RWPE1 (cell line): ENCODE measurements at regions not wholly inside any gene's neighbourhood (a gene's known extent, or its start where the extent isn't known, plus 50 kb on each side); places are given as distances from the start of the nearest gene placed in this dataset.

Experiments used
- CTCF ChIA-PET: fragments of 350-600 bp; sonication (Branson Sonifier 250); formaldehyde crosslinking; extraction: SDS; loops from one replicate; lab custom pipeline; 2021; lab: Yijun Ruan, JAX
- POLR2A ChIA-PET: fragments of 400-600 bp; formaldehyde crosslinking; extraction: SDS; loops from one replicate; lab custom pipeline; 2020; ENCODE audit warnings: antibody characterized with exemption; ENCODE audit not compliant: low non-redundant PET; lab: Yijun Ruan, JAX
- DNase-seq: peaks from one replicate; pipeline ENCODE4 v3.0.0; 2012; ENCODE audit warnings: low spot score
- H3K27ac ChIP-seq: fragments of 450-650 bp; 2 replicates; pipeline ENCODE4 v1.5.1; 2017
- TF ChIP-seq, protein P1 (sequence below): fragments of 450-650 bp; conservative IDR thresholded peaks from 2 replicates; pipeline ENCODE4 v1.5.1; 2017; ENCODE audit warnings: low read depth, mild to moderate bottlenecking

DNA sequence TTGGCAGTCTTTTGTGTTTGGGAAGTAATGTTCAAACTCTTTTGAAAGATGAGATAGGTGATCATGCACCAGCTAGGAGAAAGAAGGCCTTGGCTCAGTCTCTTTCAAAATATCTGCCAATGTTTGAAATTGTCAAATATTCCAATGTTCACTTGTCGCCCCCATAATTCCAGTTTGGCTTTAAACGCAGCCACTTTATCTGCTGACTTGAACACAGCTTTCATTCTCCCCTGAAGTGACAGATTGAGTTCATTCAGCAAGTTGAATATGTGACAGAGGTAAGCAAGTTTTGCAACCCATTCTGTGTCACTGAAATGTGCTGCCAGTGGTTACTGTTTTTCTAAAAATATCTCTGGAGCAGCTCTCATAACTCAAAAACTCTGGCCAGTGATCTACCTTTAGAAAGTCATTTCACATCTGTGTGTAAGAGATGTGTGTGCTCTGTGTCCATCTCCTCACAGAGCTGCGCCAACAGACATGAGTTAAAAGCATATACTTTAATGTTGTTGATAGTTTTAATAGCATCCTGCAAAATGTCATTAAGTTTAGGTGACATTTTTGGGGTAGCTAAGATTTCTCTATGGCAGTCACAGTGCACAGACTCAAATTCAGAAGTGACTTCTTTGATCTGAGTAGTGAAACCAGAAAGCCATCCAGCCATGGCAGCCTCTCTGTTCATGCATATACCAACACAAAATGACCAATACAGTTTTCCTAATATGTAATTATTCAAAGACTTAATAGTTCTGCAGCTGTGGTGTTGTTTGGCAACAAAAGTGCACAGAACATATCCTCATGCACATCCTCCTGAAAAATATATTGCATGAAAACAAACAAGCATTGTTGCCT, 614.3 kb upstream of the MIS18BP1 start:
- DNase-seq = no peak
- TF ChIP-seq, protein P1, sequence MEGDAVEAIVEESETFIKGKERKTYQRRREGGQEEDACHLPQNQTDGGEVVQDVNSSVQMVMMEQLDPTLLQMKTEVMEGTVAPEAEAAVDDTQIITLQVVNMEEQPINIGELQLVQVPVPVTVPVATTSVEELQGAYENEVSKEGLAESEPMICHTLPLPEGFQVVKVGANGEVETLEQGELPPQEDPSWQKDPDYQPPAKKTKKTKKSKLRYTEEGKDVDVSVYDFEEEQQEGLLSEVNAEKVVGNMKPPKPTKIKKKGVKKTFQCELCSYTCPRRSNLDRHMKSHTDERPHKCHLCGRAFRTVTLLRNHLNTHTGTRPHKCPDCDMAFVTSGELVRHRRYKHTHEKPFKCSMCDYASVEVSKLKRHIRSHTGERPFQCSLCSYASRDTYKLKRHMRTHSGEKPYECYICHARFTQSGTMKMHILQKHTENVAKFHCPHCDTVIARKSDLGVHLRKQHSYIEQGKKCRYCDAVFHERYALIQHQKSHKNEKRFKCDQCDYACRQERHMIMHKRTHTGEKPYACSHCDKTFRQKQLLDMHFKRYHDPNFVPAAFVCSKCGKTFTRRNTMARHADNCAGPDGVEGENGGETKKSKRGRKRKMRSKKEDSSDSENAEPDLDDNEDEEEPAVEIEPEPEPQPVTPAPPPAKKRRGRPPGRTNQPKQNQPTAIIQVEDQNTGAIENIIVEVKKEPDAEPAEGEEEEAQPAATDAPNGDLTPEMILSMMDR = no peak
- no peak overlapping the region for H3K27ac ChIP-seq
- ChIA-PET POLR2A (no interaction called here), CTCF (no interaction called here)

DNA sequence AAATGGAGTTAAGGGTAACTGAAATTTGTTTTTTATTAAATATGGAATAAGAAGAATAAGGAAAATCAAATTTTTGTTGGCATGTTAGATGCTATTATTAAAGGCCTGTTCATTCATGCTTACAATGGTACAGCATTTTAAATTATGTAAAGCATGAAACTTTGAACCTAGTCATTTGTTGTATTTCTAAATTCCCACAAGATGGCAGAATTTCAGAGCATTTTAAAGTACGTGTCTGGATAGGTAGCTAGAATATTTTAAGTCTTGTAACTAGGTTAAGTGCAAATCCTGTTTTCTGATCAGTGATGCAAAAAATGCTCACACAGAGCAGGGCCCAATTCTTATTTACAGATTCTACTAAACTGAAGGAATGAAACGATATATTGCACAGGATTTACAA, 585.6 kb upstream of the MIS18BP1 start:
- peak; percentile 1 for DNase-seq
- ChIA-PET CTCF (interaction anchor here (0.5 to 0.6 kb wide), 2 partner anchors 497 to 788 kb away, joined by 3 to 4 read pairs; no protein-coding TSS in a partner anchor), POLR2A (no interaction called here)
- TF ChIP-seq, protein P1 = peak; percentile 30; the same call in 1 of the 2 replicates
- H3K27ac ChIP-seq = no peak overlapping the region

- CTCF ChIA-PET = no interaction called here
- POLR2A ChIA-PET = no interaction called here
- H3K27ac ChIP-seq = no peak overlapping the region
- TF ChIP-seq, protein P1 = no peak
- no peak for DNase-seq
Measured at GRCh38 chr14:45819107-45819506, 566.1 kb upstream of the MIS18BP1 start.

DNA sequence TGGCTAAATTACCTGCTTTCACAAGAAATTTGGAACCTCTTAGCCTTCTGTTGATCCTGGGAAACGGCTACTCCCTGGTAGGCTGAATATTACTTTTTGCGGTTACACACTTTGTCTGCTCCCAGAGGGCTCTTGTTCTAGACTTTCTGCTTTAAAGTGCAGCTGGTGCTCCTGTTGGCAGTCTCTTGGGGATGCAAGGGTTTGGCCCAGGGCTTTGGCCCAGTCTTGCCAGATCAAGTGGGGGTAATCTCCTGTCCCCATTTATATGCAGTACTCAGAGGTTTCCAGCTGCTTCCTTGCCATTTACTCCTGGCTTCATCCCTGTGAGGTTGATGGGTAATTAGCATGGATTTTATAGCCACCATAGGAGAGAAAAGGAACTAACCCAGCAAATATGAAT, 558.2 kb upstream of the MIS18BP1 start:
- CTCF ChIA-PET = no interaction called here
- POLR2A ChIA-PET = no interaction called here
- H3K27ac ChIP-seq = no peak overlapping the region
- no peak for DNase-seq
- TF ChIP-seq, protein P1 = no peak

DNA sequence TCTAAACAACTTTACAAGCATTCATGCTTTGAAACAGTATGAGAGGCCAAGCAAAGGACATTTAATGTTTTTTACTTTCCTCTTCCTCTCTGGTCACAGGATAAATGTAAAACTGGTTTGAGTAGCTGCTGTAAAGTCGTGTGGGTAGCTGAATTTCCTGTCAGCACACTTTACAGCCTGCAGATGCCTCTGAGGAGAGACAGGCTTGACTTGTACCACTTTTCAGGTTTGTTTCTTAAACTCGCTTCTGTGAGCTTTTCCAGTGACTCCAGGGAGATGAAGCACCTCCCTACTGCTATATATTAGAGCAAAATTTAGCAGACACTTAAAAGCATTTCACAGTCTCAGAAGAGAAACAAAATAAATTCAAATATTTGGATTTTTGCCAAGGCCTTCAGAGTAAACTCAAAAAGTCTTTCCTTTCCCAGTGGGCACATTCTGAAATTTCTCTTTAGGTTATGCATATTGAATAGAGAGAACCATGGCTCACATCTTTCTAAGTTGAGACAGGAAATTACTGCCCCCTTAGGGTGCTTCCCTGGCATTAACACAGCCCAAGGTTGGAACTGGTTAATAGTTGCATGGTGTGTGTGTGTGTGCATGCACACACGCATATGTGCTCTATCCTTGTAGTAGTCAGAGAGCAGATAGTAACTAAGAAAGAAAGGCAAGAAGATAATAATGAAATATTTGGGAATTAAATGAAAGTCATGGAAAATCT, 557.3 kb upstream of the MIS18BP1 start:
- H3K27ac ChIP-seq = no peak overlapping the region
- ChIA-PET CTCF (interaction anchor here (0.6 kb wide), 1 partner anchor 592 kb away, joined by 3 read pairs; no protein-coding TSS in a partner anchor), POLR2A (no interaction called here)
- TF ChIP-seq, protein P1 = no peak
- DNase-seq = no peak

GRCh38 chr14:45807178-45807899, 554.3 kb upstream of the MIS18BP1 start:
- ChIA-PET CTCF (interaction anchor here (0.6 kb wide), 1 partner anchor 525 kb away, joined by 3 read pairs; no protein-coding TSS in a partner anchor), POLR2A (no interaction called here)
- TF ChIP-seq, protein P1 = no peak
- DNase-seq = no peak
- no peak overlapping the region for H3K27ac ChIP-seq
